IPS DF 6.9 (cell line): ENCODE measurements at regions not wholly inside any gene's neighbourhood (a gene's known extent, or its start where the extent isn't known, plus 50 kb on each side); places are given as distances from the start of the nearest gene placed in this dataset.

Experiments
- DNase-seq: peaks from one replicate; pipeline ENCODE4 v3.0.0-alpha.2; 2013; ENCODE audit warnings: low read depth, low spot score
- H3K27ac ChIP-seq: one replicate; pipeline ENCODE4 v1.5.1; 2013; ENCODE audit warnings: low read length, control low read depth
- H3K27me3 ChIP-seq: 2 replicates; pipeline ENCODE4 v1.6.1; 2013; ENCODE audit warnings: mild to moderate bottlenecking, low read length; ENCODE audit not compliant: control insufficient read depth, insufficient read depth
- H3K36me3 ChIP-seq: 2 replicates; pipeline ENCODE4 v1.6.1; 2013; ENCODE audit warnings: low read length; ENCODE audit not compliant: control insufficient read depth, insufficient read depth
- H3K4me1 ChIP-seq: 2 replicates; pipeline ENCODE4 v1.6.1; 2013; ENCODE audit warnings: low read length; ENCODE audit not compliant: control insufficient read depth, insufficient read depth
- H3K4me3 ChIP-seq: 2 replicates; pipeline ENCODE4 v1.5.1; 2013; ENCODE audit warnings: mild to moderate bottlenecking, low read length
- H3K9me3 ChIP-seq: 2 replicates; pipeline ENCODE4 v1.6.1; 2013; ENCODE audit warnings: low read length, inconsistent platforms; ENCODE audit not compliant: control insufficient read depth, insufficient read depth
- WGBS: extraction: QIAGEN DNeasy Blood & Tissue Kit; methylation state at CpG from one replicate; pipeline ENCODE4 v1.1.7; 2013; ENCODE audit warnings: mixed read lengths, missing lambda C conversion rate; ENCODE audit not compliant: insufficient read length, insufficient coverage; 5-methylcytosine and 5-hydroxymethylcytosine counted together

- no peaks in the 10 kb centered on the region for H3K27me3 ChIP-seq
- H3K27ac ChIP-seq, result no peak overlapping the region
- no CpG with 5 or more reads among the region's 2 CpGs for WGBS
- H3K4me1 ChIP-seq, result no peaks in the 10 kb centered on the region
- no peak overlapping the region for H3K4me3 ChIP-seq
- DNase-seq, result no peak
- no peaks in the 10 kb centered on the region for H3K36me3 ChIP-seq
- no peaks in the 10 kb centered on the region for H3K9me3 ChIP-seq
Measured at GRCh38 chr6:71725126-71725470, 161.3 kb upstream of the RIMS1 start.

- no peaks in the 10 kb centered on the region for H3K4me1 ChIP-seq
- no peak for DNase-seq
- H3K9me3 ChIP-seq, result no peaks in the 10 kb centered on the region
- no peak overlapping the region for H3K27ac ChIP-seq
- H3K27me3 ChIP-seq, result no peaks in the 10 kb centered on the region
- no peak overlapping the region for H3K4me3 ChIP-seq
- no peaks in the 10 kb centered on the region for H3K36me3 ChIP-seq
- WGBS, result no CpG with 5 or more reads among the region's 2 CpGs
Measured at GRCh38 chr6:71726121-71726520, 160.2 kb upstream of the RIMS1 start.

- no peaks in the 10 kb centered on the region for H3K27me3 ChIP-seq
- H3K9me3 ChIP-seq, result no peaks in the 10 kb centered on the region
- DNase-seq, result no peak
- WGBS, result no CpG with 5 or more reads among the region's 2 CpGs
- no peaks in the 10 kb centered on the region for H3K36me3 ChIP-seq
- no peaks in the 10 kb centered on the region for H3K4me1 ChIP-seq
- no peak overlapping the region for H3K4me3 ChIP-seq
- no peak overlapping the region for H3K27ac ChIP-seq
Measured at GRCh38 chr6:71727632-71728294, 158.6 kb upstream of the RIMS1 start.

GRCh38 chr6:71730284-71730683 lies 156.1 kb upstream of the RIMS1 start:
- H3K36me3 ChIP-seq, result no peaks in the 10 kb centered on the region
- no peak overlapping the region for H3K27ac ChIP-seq
- WGBS, result no CpG with 5 or more reads among the region's 3 CpGs
- DNase-seq, result no peak
- no peaks in the 10 kb centered on the region for H3K27me3 ChIP-seq
- H3K9me3 ChIP-seq, result no peaks in the 10 kb centered on the region
- no peak overlapping the region for H3K4me3 ChIP-seq
- H3K4me1 ChIP-seq, result no peaks in the 10 kb centered on the region

- no CpG with 5 or more reads among the region's 1 CpG for WGBS
- DNase-seq, result no peak
- no peak overlapping the region for H3K27ac ChIP-seq
- no peaks in the 10 kb centered on the region for H3K36me3 ChIP-seq
- no peak overlapping the region for H3K4me3 ChIP-seq
- no peaks in the 10 kb centered on the region for H3K9me3 ChIP-seq
- H3K4me1 ChIP-seq, result no peaks in the 10 kb centered on the region
- H3K27me3 ChIP-seq, result no peaks in the 10 kb centered on the region
Measured at GRCh38 chr6:71733970-71734899, 152.1 kb upstream of the RIMS1 start.

GRCh38 chr6:71737953-71738352 lies 148.4 kb upstream of the RIMS1 start:
- DNase-seq, result no peak
- no peak overlapping the region for H3K4me3 ChIP-seq
- WGBS, result no CpG with 5 or more reads among the region's 1 CpG
- H3K4me1 ChIP-seq, result no peaks in the 10 kb centered on the region
- H3K9me3 ChIP-seq, result no peaks in the 10 kb centered on the region
- no peaks in the 10 kb centered on the region for H3K36me3 ChIP-seq
- H3K27ac ChIP-seq, result no peak overlapping the region
- no peaks in the 10 kb centered on the region for H3K27me3 ChIP-seq

GRCh38 chr6:71745525-71745924 lies 140.8 kb upstream of the RIMS1 start:
- Histone ChIP-seq H3K4me1 (no peaks in the 10 kb centered on the region; the same call in 1 of the 2 replicates), H3K36me3 (no peaks in the 10 kb centered on the region), H3K27ac (no peak overlapping the region), H3K4me3 (no peak overlapping the region), H3K9me3 (no peaks in the 10 kb centered on the region), H3K27me3 (no peaks in the 10 kb centered on the region)
- DNase-seq, result no peak
- WGBS, result no CpG with 5 or more reads among the region's 5 CpGs

GRCh38 chr6:71766146-71766760 lies 120.1 kb upstream of the RIMS1 start:
- DNase-seq, result no peak

GRCh38 chr6:71766796-71767195 lies 119.6 kb upstream of the RIMS1 start:
- Histone ChIP-seq H3K4me3 (no peak overlapping the region), H3K27me3 (no peaks in the 10 kb centered on the region), H3K27ac (no peak overlapping the region), H3K36me3 (no peaks in the 10 kb centered on the region), H3K9me3 (no peaks in the 10 kb centered on the region), H3K4me1 (no peaks in the 10 kb centered on the region)
- WGBS, result no CpG with 5 or more reads among the region's 3 CpGs
- no peak for DNase-seq

More at GRCh38 chr6:71766146-71766760, 120.1 kb upstream of the RIMS1 start:
- no peaks in the 10 kb centered on the region for H3K36me3 ChIP-seq
- no peaks in the 10 kb centered on the region for H3K9me3 ChIP-seq
- no peak overlapping the region for H3K27ac ChIP-seq
- H3K27me3 ChIP-seq, result no peaks in the 10 kb centered on the region
- no CpG with 5 or more reads among the region's 2 CpGs for WGBS
- no peak overlapping the region for H3K4me3 ChIP-seq
- no peaks in the 10 kb centered on the region for H3K4me1 ChIP-seq

- no peaks in the 10 kb centered on the region for H3K9me3 ChIP-seq
- no peaks in the 10 kb centered on the region for H3K27me3 ChIP-seq
- H3K36me3 ChIP-seq, result no peaks in the 10 kb centered on the region
- no peak overlapping the region for H3K4me3 ChIP-seq
- no peaks in the 10 kb centered on the region for H3K4me1 ChIP-seq
- WGBS, result no CpG with 5 or more reads among the region's 1 CpG
- no peak overlapping the region for H3K27ac ChIP-seq
- DNase-seq, result no peak
Measured at GRCh38 chr6:71768356-71768755, 118.0 kb upstream of the RIMS1 start.
